Fibroblast of skin of abdomen (primary cell): ENCODE measurements at regions not wholly inside any gene's neighbourhood (a gene's known extent, or its start where the extent isn't known, plus 50 kb on each side); places are given as distances from the start of the nearest gene placed in this dataset.
"Not testable (repeated sequence)": the region's sequence is repeated elsewhere in the genome, so short reads cannot be mapped to it uniquely, and the experiment has no call there.

Experiments used
- DNase-seq: peaks from one replicate; pipeline ENCODE4 v3.0.0-alpha.2; 2013

DNA sequence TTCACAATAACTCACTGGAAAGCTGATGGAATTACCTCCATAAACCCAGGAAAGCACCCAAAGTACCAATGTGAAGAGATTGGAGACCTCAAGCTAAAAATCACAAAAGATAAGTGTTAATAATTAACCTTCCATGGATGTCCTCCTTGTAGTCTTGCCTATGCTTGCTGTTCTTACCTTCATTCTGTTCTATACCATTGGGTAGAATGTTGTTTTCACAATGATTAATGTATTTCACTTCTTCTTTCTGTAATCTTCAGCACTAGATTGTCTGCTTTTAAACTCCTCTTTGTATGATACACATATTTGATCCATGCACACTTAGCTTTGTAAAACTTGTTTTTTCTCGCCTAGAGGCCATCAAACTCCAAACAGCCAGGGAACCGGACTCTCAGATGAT is 570.3 kb downstream of the RAPGEF2 start:
- no peak for DNase-seq

DNA sequence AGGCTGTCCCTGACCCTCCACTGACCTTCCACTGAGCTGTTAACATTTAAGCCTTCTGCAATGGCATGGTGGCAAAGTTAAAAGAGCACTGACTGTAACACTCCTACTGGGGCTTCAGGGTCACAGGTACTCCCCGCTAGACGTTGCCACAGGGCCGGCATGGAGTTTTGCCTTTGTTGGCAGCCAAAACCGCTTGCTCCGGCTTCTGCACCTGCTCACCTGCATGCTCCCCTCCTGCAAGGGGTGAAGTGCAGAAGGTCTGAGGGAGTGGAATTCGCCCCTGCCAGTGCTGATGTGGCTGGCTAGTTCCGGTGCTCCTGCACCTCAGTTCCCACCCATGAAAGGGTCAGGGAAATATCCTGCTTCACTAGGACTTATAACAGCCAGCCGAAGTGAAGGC is 571.4 kb downstream of the RAPGEF2 start:
- DNase-seq, result no peak

DNA sequence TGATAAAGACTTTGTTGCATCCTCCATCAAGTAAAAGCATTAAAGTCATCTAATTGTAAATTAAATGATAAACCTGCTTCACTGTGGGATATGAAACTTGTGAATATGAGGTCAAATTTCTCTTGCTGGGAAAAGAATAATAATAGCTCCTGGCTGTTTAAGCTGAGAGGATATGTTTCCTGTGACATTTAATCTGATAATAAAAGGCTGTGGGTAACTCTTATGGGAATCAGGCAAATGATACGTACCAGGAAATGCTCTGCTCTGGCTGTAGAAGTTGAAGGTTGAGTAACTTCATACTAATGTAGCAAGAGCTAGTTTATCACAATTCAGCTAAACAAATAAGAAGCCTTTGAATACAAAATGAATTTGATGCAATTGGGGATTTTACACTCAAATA is 574.6 kb downstream of the RAPGEF2 start:
- DNase-seq, result no peak

DNA sequence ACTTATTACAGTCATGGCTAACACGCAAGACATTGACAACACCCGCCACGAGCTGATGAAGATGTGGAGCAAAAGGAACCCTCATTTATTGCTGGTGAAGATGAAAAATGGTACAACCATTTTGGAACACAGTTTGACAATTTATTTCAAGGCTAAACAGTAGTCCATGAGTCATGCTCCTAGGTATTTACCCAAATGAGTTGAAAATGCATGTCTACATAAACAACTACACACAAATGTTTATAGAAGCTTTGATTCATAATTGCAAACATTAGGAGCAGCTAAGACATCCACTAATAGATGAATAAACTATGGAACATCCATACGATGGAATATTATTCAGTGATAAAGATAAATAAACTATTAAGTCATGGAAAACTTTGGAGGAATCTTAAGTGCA is 580.1 kb downstream of the RAPGEF2 start:
- DNase-seq, result no peak

DNA sequence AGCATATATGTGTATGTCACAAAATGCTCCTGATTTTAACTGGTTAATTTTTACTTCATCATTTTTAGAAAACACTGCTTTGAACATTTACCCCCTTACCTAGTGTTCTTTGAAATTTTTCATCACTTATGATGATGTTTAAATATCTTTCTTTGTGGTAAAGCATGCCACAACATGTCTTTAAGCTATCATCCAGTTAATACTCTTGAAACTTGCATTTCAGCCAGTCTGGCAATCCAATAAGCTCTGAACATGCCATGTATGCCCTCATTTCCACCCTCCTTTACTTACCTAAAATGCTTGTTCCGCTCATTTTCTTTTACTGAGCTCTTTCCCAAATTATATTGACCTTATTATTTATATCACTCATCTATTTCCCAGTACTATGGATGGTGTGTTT is 581.2 kb downstream of the RAPGEF2 start:
- DNase-seq, result no peak

DNA sequence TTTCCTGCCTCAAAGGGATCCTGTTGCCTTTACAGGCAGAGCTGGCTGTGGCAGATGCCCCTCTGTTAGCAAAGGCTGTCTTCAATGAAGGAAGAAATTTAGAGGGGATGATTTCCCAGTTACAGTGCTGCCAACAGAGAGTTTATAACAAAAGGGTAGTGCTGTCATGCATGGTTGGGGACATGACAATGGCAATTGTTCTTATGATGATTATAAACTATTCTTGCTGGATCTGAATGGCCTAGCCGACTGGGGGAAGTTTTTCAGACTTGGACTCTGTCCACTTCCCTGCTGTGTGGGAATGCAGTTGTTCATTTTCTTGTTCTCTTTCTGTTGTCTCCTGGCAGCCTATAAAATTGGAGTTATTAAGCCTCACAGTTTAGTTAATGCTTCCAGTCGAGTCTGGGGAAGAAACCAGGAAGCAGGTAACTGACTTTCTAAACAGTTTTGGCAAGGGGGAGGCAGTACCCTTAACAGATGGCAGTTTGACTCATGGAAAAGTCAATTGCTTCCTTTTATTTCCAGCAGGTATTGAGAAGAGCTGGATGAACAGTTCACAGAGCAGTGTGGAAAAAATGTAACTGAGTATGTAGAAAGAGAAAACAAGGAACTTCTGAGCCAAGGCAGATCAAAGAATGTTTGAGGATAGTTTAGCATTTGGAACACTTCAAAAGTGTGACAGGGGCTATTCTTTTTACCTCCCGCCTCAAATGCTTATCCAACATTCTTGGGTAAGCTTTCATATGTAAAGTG is 582.6 kb downstream of the RAPGEF2 start:
- no peak for DNase-seq

DNA sequence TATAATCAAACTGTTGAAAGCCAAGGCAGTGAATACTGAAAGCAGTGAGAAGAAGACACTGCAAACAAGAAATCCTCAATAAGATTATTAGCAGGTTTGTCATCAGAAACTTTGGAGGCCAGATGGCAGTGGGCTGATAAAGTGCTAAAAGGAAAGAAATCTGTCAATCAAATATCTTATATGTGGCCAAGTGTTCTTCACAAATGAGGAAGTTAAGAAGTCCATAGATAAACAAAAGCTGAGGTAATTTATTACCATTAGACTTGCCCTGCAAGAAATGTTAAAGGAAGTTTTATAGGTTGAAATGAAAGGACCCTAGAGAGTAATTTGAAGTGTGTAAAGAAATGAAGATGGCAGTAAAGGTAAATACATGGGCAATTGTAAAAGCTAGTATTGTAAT is 586.6 kb downstream of the RAPGEF2 start:
- no peak for DNase-seq

DNA sequence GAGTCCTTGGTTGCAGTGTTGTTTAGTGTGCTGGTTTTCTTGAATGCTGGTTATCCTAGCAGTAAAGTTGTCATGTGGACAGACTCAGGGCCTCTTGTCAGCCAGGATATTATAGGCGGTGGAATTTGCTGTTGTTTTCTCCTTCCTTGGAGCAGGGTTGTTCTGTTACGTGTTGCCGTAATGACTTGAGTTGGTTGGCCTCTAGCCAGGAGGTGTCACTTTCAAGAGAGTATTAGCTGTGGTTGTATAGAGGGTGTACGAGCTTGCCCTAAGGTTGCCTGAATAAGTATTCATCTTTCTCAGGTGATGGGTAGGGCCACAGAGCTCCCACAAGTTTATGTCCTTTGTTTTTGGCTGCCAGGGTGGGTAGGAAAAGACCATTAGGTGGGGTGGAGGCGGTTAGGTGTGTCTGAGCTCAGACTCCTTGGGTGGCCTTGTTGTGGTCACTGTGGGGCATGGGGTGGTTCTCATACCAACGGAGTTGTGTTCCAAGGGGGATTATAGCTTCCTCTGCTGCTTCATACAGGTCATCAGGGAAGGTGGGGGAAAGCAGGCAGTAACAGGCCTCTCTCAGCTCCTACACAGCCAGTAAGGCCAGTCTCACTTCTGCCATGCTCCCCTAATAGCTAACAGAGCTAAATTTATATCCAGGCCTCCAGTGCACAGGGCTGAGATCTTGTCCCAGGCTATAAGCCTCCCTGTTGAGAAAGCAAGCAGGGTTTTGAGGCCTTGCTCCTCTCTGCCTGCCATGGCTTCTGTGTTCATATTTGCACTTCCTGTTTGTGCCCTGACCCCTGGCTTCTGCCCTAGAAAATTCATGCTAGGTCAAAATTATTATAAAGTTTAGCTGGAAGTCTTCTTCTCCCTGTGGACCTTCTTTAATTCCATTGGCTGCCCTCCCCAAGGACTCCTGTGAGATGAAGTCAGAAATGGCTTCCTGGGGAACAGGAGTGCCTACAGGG is 594.7 kb downstream of the RAPGEF2 start:
- no peak for DNase-seq

DNA sequence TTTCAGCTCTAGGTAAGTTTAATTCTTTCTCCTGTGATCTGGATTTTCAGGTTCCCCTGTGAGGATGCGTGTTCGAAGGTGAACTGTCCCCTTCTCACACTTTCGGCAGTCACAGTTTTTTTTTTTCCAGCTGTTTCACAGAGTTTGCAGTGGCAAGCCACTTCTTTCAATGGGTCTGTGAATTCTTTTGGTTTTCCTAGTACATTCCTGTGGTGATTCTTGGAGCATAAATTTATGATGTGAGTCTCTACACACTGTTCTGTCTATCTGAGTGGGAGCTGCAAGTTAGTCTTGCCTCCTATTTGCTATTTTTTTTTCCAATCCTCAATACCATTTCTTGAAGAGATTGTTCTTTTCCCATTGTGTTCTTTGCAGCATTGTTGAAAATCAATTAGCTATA is 595.5 kb downstream of the RAPGEF2 start:
- DNase-seq, result peak; percentile 5

DNA sequence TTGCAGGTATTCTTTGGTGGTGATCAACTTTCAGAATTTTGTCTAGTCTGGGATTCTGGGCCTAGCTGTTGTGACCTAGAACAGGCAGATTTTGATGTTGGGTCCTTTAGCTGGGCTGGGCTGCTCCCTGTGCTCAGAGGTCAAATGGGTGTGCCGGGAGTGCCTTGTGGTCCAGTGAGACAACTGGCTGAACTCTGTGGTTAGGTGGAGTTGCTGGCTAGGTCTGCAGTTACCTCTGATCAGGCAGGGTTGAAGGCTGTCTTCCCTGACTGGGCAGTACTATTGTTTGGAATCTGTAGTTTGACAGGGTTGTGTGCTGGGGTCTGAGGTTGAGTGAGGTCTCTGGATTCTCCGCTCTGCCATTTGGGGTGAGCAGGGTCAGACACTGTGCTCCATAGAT is 599.3 kb downstream of the RAPGEF2 start:
- DNase-seq, result no peak

DNA sequence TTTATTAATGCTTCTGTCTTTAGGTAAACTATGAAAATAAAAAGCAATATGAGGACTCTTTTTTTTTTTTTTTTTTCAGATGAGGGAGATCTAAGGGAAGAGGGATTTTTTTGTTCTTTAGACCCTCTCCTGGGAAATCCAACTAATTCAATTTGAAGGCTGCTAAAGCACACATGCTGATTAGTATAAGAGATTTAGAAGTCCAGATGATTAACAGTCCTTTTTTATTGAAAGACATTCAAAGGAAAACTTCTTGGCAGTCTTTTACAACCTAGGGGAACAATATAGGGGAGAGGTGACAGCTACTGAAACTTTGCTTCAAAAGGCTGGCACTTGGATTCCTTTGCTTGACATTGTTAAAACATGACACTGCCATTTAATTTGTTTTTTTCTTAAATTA is 602.5 kb downstream of the RAPGEF2 start:
- no peak for DNase-seq

DNA sequence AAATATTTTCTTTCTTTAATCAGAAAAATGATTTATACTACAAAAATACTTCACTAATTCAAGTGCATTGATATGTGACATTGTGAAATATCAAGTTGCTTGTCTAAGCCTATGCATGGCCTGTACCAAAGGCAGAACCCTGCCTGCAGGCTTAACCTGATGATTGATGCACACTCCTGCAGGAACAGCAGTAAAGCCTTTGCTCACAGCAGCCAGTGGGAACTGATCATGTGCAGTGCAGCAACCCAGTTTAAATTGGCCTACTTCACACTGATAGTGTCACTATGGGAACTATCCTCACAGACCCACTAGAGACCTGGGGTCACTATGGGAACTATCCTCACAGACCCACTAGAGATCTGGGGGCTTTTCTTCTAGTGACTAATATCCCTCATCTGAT is 603.8 kb downstream of the RAPGEF2 start:
- no peak for DNase-seq

DNA sequence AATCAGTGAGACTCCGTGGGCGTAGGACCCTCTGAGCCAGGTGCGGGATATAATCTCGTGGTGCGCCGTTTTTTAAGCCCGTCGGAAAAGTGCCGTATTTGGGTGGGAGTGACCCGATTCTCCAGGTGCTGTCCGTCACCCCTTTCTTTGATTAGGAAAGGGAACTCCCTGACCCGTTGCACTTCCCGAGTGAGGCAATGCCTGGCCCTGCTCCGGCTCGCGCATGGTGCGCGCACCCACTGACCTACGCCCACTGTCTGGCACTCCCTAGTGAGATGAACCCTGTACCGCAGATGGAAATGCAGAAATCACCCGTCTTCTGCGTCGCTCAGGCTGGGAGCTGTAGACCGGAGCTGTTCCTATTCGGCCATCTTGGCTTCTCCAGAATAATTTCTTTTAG is 612.3 kb downstream of the RAPGEF2 start:
- DNase-seq, result not testable (repeated sequence)

DNA sequence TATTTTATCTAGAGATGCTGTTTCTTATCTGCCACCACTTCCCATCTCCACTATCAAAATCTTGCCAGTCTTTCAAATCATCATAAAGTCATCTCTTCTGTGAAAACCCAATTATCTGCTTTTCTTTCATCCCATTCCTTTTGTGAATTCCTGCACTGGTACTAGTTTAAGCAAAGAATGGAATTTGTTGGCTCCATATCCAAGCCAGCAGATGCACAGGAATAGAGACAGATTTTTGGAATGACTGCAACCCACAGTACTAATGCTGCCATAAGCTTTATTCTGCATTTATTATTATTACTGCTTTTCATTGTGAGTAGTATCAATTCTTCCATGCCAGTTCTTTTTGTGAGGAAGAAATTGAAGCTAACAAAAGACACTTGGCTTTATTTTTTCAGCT is 616.7 kb downstream of the RAPGEF2 start:
- DNase-seq, result no peak

DNA sequence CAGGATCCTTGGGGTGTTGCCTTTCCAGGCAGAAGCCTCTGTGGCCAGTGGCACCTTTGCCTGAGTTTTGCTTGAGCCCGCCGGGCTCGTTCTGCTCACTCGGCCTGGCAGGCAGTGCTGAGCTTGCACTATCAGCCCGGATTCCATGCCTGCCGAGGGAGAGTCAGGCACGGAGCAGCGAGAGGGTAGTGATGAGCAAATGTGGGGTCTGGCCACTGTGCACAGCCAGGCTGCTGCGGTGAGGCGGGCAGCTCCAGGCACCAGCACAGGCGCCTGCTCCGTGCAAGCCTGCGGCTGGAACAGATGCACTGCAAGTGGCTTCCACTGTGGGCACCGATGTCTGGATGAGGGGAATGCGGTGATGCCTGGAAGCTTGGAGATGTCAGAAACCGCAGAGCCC is 619.2 kb downstream of the RAPGEF2 start:
- DNase-seq, result no peak

DNA sequence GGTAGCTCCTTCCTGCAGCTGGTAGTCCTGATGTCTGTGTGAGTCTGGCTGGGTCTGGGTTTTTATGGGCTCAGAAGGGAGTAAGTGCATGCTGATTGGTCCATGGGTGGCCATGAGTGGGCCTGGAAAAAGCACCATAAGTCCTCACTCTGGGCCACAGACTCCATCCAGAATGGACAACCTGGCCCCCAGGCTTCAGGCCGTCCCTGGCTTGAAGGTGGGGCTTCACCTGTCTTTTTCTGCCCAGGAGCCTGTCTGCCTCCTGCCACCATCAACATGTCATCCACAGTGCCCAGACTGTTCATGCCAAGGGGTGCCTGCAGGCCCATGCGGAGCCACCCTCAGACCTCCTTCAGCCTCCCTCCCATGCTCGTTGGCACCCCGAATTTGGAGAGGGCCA is 620.0 kb downstream of the RAPGEF2 start:
- no peak for DNase-seq

DNA sequence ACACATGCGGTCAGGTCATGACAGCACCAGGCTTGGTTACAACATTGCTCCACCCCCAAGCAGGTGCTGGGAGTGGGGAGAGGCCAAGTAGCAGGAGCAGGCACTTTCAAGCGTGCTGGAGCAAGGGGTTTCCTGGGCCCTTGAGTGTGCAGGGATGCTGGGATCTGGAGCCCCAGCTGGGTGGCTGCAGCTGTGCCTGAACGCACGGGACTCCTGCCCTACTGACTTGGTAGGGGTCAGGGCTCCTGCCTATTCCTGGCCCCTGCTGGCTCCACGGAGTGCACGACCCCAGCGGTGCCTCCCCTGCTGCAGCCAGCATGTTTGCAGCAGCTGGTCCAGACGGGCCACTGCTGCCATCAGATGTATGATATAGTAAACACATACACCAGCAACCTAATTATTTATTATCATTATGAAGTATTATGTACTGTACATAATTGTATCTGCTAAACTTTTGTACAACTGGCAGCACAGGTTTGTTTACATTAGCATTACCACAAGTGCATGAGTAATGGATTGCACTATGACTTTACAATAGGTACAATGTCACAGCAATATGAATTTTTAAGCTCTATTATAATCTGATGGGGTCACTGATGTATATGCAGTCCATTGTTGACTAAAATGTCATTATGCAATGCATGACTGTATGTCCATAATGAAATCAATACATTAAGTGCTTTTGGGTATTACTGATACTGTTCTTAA is 620.6 kb downstream of the RAPGEF2 start:
- no peak for DNase-seq

DNA sequence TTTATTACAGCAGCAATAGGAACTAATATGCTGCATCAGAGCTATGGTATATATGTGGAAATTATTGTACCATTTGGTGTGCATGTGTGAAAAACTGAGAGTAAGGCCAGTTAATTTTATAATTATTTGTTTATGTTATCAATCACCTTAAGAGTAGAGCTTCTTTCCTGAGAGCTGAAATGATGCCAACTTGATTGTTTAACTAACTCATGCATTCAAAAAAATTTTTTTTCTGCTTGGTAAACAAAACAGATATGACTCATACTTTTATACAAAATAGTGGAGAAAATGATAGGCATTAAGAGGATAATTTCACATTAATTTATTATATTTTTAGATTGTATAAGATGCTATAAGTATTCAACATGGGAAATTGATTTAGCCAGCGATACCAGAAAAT is 622.7 kb downstream of the RAPGEF2 start:
- DNase-seq, result no peak

DNA sequence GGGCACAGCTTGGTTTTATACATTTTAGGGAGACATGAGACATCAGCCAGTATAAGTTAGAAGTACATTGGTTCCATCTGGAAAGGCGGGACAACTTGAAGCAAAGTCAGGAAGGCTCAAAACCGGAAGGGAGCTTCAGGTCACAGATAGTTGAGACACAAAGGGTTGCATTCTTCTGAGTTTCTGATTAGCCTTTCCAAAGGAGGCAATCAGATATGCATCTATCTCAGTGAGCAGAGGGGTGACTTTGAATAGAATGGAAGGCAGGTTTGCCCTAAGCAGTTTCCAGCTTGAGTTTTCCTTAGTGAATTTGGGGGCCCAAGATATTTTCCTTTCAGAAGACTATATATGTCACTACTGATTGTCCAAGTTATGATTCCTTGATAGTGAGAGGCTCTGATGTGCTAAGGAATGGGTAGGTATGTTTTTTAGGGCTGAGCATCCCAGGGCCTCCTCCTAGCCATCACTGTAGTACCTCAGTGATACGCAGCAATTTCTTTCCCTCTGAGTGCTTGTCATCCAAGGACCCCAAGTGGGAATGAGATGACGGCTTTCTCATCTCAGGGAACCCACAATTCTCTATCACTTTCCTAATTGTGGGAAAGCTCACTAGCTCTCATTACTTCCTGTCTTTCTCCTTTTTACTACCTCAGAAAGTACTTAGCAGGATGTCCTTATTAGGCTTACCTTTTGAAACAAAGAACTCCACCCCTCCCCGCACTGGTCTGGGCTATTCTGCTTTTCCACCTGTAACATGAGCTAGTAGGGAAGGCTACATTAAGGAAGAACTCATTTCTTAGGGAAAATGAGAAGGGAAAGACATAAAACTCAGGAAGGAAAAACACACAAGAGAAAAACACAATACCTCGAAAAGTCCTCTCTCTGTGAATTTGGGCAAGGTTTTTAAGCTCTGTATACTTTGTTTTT is 632.7 kb downstream of the RAPGEF2 start:
- DNase-seq, result no peak

DNA sequence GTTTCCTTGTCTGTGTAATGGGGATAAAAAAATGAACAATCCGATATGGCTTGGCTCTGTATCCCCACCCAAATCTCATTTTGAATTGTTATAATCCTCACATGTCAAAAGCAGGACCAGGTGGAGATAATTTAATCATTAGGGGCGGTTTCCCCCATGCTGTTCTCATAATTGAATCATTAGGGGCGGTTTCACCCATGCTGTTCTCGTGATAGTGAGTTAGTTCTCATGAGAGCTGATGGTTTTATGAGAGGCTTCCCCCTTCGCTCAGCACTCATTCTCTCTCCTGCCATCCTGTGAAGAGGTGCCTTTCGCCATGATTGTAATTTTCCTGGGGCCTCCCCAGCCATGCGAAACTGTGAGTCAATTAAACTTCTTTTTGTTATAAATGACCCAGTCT is 633.5 kb downstream of the RAPGEF2 start:
- DNase-seq, result no peak

DNA sequence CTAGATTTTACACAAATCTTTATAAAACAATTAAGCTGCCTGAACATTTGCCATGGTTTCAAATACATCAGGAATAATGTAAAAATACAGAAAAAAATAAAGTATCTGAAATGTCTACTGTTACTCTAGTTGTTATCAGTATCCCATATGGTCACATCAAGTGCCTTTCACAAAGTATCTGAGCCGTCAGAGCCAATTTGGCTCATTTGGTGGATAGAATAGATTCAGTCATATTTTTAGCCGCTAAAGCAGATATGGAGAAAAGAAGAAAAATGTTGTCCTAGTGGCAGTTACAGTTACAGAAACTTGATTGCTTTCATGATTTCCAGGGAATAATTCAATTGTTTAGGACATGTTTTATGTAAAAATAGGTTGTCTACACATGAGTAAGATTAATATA is 641.1 kb downstream of the RAPGEF2 start:
- DNase-seq, result no peak

DNA sequence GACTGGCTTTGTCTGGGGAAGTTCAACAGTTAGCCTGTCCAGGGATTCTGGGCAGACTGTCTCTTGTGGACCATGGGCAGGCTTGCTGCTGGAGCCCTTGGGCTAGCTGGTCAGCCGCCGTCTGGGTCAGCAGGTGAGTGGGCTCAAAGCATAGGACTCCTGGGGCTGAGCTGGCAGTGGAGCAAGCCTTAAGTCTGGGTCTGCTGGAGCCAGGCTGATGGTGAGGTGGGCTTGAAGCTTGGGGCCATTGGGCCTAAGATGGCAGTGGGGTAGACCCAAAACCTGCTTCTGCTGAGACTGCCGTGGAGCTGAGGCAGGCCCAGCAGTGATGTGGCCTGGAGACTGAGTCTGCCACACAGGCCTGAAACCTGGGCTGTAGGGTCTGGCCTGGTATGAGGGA is 645.1 kb downstream of the RAPGEF2 start:
- no peak for DNase-seq
